ENCODE measurements at regions not wholly inside any gene's neighbourhood (a gene's known extent, or its start where the extent isn't known, plus 50 kb on each side); places are given as distances from the start of the nearest gene placed in this dataset.

- Histone ChIP-seq H3K36me3 (ENCODE audit: insufficient read depth, low read length) (no peaks in the 10 kb centered on the region), H3K27ac (ENCODE audit: low read depth, low read length) (no peak overlapping the region), H3K4me1 (ENCODE audit: insufficient read depth, low read length) (no peaks in the 10 kb centered on the region), H3K4me3 (ENCODE audit: low read length) (no peak overlapping the region), H3K27me3 (ENCODE audit: insufficient read depth, low read length, poor library complexity, severe bottlenecking) (no peaks in the 10 kb centered on the region), H3K9me3 (ENCODE audit: low read length) (no peaks in the 10 kb centered on the region)
- Mint-ChIP-seq H3K36me3 (no peaks in the 10 kb centered on the region), H3K9me3 (peaks cover 0 to 2% (median 0%) of the 10 kb centered on the region in 5 donors), H3K27me3 (no peaks in the 10 kb centered on the region), H3K4me3 (no peak overlapping the region), H3K4me1 (no peaks in the 10 kb centered on the region), H3K27ac (no peak overlapping the region)
- ChIA-PET POLR2A (no interaction called here), CTCF (no interaction called here)
- DNase-seq: no peak
Observed at GRCh38 chr13:77969299-77969698, 50.7 kb upstream of the EDNRB start.
